GM12872 (cell line): ENCODE measurements at regions not wholly inside any gene's neighbourhood (a gene's known extent, or its start where the extent isn't known, plus 50 kb on each side); places are given as distances from the start of the nearest gene placed in this dataset.

Experiments used
- CTCF ChIP-seq: IDR thresholded peaks from 3 replicates; pipeline ENCODE4 v1.5.1; 2011; ENCODE audit warnings: low read depth, mild to moderate bottlenecking, low read length, moderate library complexity; ENCODE audit not compliant: insufficient read depth

GRCh38 chr12:107581619-107582015 lies 104.0 kb upstream of the PWP1 start:
- no peak for TF ChIP-seq CTCF

- TF ChIP-seq CTCF: no peak
Observed at GRCh38 chr12:107583551-107583950, 102.0 kb upstream of the PWP1 start.

GRCh38 chr12:107584563-107584962 lies 101.0 kb upstream of the PWP1 start:
- no peak for TF ChIP-seq CTCF

DNA sequence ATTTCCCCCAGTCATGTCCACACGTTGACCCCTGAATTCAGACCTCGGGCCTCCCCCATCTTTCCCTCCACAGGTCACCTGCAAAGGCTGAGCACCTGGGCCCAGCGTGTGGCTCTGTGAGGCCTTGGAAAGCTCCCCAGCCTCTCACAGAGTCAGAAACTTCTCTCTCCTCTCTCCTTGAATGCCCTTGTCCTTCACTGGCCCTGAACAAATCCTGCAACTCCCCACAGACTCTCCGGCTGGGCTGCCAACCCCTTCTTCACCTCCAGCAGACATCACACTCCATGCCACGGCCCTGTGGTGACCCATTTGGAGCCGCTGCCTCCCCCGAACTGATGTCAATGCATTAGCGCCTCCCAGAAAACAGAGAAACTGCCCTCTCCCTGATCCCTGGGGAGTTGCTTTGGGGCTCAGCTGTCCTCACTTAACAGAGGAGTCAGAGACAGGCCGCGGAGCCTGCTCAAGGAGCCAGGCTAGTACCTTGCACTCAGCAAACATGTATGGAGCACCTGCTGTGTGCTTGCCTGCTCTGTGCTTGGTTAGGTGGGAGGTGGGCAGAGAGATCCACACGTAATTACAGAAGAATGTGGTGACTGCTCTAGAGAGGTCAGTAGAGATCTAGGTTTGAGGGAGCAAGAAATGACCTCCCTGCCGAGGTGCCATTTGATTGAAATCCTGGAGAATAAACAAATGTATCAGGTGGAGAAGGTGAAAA lies 99.2 kb upstream of the PWP1 start:
- no peak for TF ChIP-seq CTCF

GRCh38 chr12:107590413-107590812 lies 95.2 kb upstream of the PWP1 start:
- no peak for TF ChIP-seq CTCF

DNA sequence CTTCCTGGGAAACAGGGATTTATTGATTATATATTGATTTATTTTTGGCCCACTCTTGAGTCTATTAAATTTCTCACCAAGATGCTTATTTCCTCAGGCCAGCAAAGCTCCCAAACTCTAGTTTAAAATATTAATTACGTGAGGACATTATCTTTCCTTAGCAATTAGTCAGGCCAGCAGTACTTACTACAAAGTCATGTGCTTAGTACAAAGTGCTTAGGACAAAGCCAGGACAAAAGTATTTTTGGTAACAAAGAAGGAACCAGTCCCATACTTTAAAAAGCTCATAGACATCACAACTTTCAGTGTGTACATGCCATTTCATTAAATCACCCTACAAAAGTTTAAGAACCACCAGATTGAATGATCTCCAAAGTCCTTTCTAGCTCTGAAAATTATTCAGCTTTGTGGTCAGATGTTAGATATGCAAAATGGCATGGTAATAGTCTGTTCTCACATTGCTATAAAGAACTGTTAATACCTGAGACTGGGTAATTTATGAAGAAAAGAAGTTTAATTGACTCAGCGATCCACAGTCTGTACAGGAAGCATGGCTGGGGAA lies 94.7 kb upstream of the PWP1 start:
- TF ChIP-seq CTCF: no peak

DNA sequence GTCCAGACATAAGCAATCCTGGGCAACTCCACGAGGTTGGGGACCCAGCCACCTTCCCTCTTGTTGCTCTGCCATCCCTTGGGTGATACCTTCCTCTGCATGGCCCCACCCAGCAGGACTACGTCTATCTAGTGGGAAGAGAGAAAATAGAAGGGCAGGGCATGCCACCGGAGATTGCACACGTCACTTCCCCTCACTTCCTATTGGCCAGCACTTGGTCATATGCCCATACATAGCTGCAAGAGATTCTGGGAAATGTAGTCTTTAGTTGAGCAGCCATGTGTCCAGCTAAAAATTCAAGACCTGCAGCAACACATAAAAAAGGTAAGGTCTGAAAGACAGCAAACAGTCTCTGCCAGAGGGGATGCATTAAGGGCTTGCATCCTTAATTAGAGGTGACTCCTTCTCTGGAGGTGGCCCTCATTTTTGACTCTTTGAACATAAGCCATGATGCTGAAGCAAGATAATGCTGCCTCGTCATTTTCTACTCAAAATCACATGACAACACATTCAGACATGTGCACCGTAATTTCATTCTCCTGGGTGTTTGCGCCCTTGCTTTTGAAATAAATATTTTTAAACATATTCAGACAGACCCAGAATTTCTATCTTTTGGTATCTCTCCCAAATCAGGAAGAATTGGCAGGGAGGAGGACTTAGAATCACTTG lies 91.8 kb upstream of the PWP1 start:
- TF ChIP-seq CTCF: no peak
